ENCODE measurements at regions not wholly inside any gene's neighbourhood (a gene's known extent, or its start where the extent isn't known, plus 50 kb on each side); places are given as distances from the start of the nearest gene placed in this dataset.

- 5% methylated on average over 4 of the region's 4 CpGs for WGBS (ENCODE audit: insufficient coverage, insufficient replicate concordance, low lambda C conversion rate, missing lambda C conversion rate)
- TF ChIP-seq, protein P1, sequence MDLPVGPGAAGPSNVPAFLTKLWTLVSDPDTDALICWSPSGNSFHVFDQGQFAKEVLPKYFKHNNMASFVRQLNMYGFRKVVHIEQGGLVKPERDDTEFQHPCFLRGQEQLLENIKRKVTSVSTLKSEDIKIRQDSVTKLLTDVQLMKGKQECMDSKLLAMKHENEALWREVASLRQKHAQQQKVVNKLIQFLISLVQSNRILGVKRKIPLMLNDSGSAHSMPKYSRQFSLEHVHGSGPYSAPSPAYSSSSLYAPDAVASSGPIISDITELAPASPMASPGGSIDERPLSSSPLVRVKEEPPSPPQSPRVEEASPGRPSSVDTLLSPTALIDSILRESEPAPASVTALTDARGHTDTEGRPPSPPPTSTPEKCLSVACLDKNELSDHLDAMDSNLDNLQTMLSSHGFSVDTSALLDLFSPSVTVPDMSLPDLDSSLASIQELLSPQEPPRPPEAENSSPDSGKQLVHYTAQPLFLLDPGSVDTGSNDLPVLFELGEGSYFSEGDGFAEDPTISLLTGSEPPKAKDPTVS (IDR thresholded peaks at IDR 0.05; ENCODE audit: low read depth, low read length): no peak
- TF ChIP-seq BCL11A (IDR thresholded peaks at IDR 0.05; ENCODE audit: low read depth, low read length) (no peak), EED (IDR thresholded peaks at IDR 0.05; ENCODE audit: low read depth) (no peak), NFIC (IDR thresholded peaks at IDR 0.05; ENCODE audit: low read depth, low read length) (no peak), TCF7 (IDR thresholded peaks at IDR 0.05; ENCODE audit: borderline replicate concordance) (no peak), SREBF2 (IDR thresholded peaks at IDR 0.05; ENCODE audit: low read length) (no peak), POU2F2 (IDR thresholded peaks at IDR 0.05; ENCODE audit: borderline replicate concordance, low read depth, low read length) (no peak), EGR1 (IDR thresholded peaks at IDR 0.05; ENCODE audit: borderline replicate concordance in 1 of 2, low read depth in 2 of 2, low read length in 2 of 2) (no peak), CBX5 (IDR thresholded peaks at IDR 0.05; ENCODE audit: low read depth) (no peak), BACH1 (IDR thresholded peaks at IDR 0.05; ENCODE audit: borderline replicate concordance) (no peak), SREBF1 (IDR thresholded peaks at IDR 0.05; ENCODE audit: low read length) (no peak), USF1 (IDR thresholded peaks at IDR 0.05; ENCODE audit: borderline replicate concordance, extremely low read length, insufficient read depth, low read depth, low read length) (no peak), MEF2A (IDR thresholded peaks at IDR 0.05; ENCODE audit: insufficient read depth, low read depth, low read length) (no peak), CHD4 (IDR thresholded peaks at IDR 0.05) (no peak), ZNF24 (IDR thresholded peaks at IDR 0.05) (no peak), DPF2 (IDR thresholded peaks at IDR 0.05) (no peak)
- TF ChIP-seq, protein P2, sequence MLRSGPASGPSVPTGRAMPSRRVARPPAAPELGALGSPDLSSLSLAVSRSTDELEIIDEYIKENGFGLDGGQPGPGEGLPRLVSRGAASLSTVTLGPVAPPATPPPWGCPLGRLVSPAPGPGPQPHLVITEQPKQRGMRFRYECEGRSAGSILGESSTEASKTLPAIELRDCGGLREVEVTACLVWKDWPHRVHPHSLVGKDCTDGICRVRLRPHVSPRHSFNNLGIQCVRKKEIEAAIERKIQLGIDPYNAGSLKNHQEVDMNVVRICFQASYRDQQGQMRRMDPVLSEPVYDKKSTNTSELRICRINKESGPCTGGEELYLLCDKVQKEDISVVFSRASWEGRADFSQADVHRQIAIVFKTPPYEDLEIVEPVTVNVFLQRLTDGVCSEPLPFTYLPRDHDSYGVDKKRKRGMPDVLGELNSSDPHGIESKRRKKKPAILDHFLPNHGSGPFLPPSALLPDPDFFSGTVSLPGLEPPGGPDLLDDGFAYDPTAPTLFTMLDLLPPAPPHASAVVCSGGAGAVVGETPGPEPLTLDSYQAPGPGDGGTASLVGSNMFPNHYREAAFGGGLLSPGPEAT (IDR thresholded peaks at IDR 0.05; ENCODE audit: low read depth): no peak
- TF ChIP-seq, protein P3, sequence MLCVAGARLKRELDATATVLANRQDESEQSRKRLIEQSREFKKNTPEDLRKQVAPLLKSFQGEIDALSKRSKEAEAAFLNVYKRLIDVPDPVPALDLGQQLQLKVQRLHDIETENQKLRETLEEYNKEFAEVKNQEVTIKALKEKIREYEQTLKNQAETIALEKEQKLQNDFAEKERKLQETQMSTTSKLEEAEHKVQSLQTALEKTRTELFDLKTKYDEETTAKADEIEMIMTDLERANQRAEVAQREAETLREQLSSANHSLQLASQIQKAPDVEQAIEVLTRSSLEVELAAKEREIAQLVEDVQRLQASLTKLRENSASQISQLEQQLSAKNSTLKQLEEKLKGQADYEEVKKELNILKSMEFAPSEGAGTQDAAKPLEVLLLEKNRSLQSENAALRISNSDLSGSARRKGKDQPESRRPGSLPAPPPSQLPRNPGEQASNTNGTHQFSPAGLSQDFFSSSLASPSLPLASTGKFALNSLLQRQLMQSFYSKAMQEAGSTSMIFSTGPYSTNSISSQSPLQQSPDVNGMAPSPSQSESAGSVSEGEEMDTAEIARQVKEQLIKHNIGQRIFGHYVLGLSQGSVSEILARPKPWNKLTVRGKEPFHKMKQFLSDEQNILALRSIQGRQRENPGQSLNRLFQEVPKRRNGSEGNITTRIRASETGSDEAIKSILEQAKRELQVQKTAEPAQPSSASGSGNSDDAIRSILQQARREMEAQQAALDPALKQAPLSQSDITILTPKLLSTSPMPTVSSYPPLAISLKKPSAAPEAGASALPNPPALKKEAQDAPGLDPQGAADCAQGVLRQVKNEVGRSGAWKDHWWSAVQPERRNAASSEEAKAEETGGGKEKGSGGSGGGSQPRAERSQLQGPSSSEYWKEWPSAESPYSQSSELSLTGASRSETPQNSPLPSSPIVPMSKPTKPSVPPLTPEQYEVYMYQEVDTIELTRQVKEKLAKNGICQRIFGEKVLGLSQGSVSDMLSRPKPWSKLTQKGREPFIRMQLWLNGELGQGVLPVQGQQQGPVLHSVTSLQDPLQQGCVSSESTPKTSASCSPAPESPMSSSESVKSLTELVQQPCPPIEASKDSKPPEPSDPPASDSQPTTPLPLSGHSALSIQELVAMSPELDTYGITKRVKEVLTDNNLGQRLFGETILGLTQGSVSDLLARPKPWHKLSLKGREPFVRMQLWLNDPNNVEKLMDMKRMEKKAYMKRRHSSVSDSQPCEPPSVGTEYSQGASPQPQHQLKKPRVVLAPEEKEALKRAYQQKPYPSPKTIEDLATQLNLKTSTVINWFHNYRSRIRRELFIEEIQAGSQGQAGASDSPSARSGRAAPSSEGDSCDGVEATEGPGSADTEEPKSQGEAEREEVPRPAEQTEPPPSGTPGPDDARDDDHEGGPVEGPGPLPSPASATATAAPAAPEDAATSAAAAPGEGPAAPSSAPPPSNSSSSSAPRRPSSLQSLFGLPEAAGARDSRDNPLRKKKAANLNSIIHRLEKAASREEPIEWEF (IDR thresholded peaks at IDR 0.05; ENCODE audit: insufficient replicate concordance, low read depth, low read length): no peak
Measured at GRCh38 chr1:30267046-30267445, 456.3 kb downstream of the MATN1 start.

More at GRCh38 chr1:30267046-30267445, 456.3 kb downstream of the MATN1 start:
- ATAC-seq (no peak), FAIRE-seq (no peak), DNase-seq (ENCODE audit: low read depth, low spot score) (no peak)
- H2AFZ ChIP-seq (ENCODE audit: control insufficient read depth, low read depth, low read length): no peak overlapping the region
- no peak overlapping the region for H3K4me2 ChIP-seq (ENCODE audit: control insufficient read depth, insufficient read depth)
- no peaks in the 10 kb centered on the region for H3K4me1 ChIP-seq (ENCODE audit: control insufficient read depth, insufficient read depth, low read length)
- BruUV-seq (replicated peaks): no TSS peak
- H3K79me2 ChIP-seq (ENCODE audit: control insufficient read depth, insufficient read depth, low read length): no peaks in the 10 kb centered on the region
- no peaks in the 10 kb centered on the region for H3K36me3 ChIP-seq (ENCODE audit: control insufficient read depth in 2 of 2, insufficient read depth in 2 of 2, low read length in 1 of 2)
- SMC1A ChIA-PET (ENCODE audit: uncharacterized antibody, unreplicated experiment): no interaction called here
- H3K27me3 ChIP-seq (replicated peaks in 1 of 2; ENCODE audit: control insufficient read depth in 2 of 2, insufficient read depth in 2 of 2, low read length in 1 of 2): peaks cover 0 to 1% of the 10 kb centered on the region in 2 experiments
- H3K27ac ChIP-seq (ENCODE audit: control insufficient read depth, insufficient read depth): no peak overlapping the region
- intact Hi-C loops (cut with micrococcal nuclease; ENCODE audit: unreplicated experiment): no loop called here
- H3K4me3 ChIP-seq: no peak overlapping the region
- H3K9me3 ChIP-seq (replicated peaks; ENCODE audit: control insufficient read depth, insufficient read depth, low read length): no peaks in the 10 kb centered on the region
- POLR2A ChIA-PET: no interaction called here
- no peak overlapping the region for H3K9ac ChIP-seq (ENCODE audit: control insufficient read depth, insufficient read depth, low read length)
- in situ Hi-C loops (cut with MboI): no loop called here
- CTCF ChIA-PET: no interaction called here
- H4K20me1 ChIP-seq (ENCODE audit: control insufficient read depth, insufficient read depth): no peaks in the 10 kb centered on the region
- RAD21 ChIA-PET (ENCODE audit: unreplicated experiment): no interaction called here
